ENCODE measurements at regions not wholly inside any gene's neighbourhood (a gene's known extent, or its start where the extent isn't known, plus 50 kb on each side); places are given as distances from the start of the nearest gene placed in this dataset.

GRCh38 chr16:14364386-14365199, 265.5 kb downstream of the PARN start:
- no peak for TF ChIP-seq ZNF274 (IDR thresholded peaks at IDR 0.05; ENCODE audit: low read depth, low read length)
- no peak for TF ChIP-seq SUZ12 (IDR thresholded peaks at IDR 0.05; ENCODE audit: extremely low read depth, insufficient read depth, insufficient read length)
- no peak for TF ChIP-seq YY1 (IDR thresholded peaks at IDR 0.05; ENCODE audit: insufficient read depth, insufficient read length)

Data from NT2/D1 (cell line).